ENCODE measurements at regions not wholly inside any gene's neighbourhood (a gene's known extent, or its start where the extent isn't known, plus 50 kb on each side); places are given as distances from the start of the nearest gene placed in this dataset.
"Not testable (repeated sequence)": the region's sequence is repeated elsewhere in the genome, so short reads cannot be mapped to it uniquely, and the experiment has no call there.

DNA sequence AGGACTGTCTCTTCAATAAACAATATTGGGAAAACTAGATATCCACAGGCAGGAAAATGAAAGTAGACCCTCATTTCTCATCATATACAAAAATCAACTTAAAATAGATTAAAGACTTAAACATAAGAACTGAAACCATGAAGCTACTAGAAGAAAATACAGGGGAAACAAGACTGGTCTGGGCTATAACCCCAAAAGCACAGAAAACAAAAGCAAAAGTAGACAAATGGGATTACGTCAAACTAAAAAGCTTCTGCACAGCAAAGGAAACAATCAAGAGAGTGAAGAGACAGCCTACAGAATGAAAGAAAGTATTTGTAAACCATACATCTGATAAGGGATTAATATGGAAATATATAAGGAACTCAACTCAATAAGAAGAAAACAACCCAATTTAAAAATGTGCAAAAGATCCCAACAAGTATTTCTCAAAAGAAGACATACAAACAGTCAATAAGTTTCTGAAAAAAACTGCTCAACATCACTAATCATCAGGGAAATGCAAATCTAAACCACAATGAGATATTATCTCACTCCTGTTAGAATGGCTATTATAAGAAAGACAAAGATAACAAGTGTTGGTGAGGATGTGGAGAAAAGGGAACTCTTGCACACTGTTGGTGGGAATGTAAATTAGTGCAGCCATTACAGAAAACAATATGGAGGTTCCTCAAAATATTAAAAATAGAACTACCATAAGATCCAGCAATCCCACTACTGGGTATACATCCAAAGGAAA lies 325.3 kb upstream of the RASGEF1B start:
- Mint-ChIP-seq H3K4me1 (no peaks in the 10 kb centered on the region), H3K27ac (no peak overlapping the region), H3K4me3 (no peak overlapping the region), H3K27me3 (no peaks in the 10 kb centered on the region), H3K36me3 (ENCODE audit: low read depth) (no peaks in the 10 kb centered on the region), H3K9me3 (peaks cover 4% of the 10 kb centered on the region)
- no peak for ATAC-seq (replicated peaks)

- Mint-ChIP-seq H3K9me3 (peaks cover under 1% of the 10 kb centered on the region), H3K36me3 (ENCODE audit: low read depth) (no peaks in the 10 kb centered on the region), H3K27me3 (no peaks in the 10 kb centered on the region), H3K4me1 (peaks cover 5% of the 10 kb centered on the region), H3K27ac (no peak overlapping the region), H3K4me3 (no peak overlapping the region)
- ATAC-seq (replicated peaks): no peak
These were observed 320.8 kb upstream of the RASGEF1B start for GRCh38 chr4:81792521-81792920.

DNA sequence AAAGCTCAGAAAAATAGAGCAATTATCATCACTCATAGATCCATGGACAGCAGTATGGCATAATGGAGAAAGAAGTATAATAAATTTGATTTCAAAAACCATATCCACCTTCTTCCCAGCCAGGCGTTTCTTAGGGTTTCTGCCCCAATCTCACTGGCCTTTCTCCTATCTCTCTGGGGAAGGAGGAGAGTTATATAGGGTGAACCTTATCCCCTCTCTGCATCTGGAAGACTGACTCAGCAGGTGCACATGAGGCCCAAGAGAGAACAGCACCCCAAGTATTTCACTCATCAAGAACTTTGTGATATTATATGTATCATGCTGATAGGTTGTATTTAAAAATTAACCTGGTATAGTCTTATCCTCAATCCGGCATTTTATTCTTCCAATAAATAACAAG lies 318.8 kb upstream of the RASGEF1B start:
- Mint-ChIP-seq H3K4me1 (peaks cover 5% of the 10 kb centered on the region), H3K27me3 (no peaks in the 10 kb centered on the region), H3K4me3 (no peak overlapping the region), H3K27ac (no peak overlapping the region), H3K36me3 (ENCODE audit: low read depth) (no peaks in the 10 kb centered on the region), H3K9me3 (no peaks in the 10 kb centered on the region)
- ATAC-seq (replicated peaks): no peak

DNA sequence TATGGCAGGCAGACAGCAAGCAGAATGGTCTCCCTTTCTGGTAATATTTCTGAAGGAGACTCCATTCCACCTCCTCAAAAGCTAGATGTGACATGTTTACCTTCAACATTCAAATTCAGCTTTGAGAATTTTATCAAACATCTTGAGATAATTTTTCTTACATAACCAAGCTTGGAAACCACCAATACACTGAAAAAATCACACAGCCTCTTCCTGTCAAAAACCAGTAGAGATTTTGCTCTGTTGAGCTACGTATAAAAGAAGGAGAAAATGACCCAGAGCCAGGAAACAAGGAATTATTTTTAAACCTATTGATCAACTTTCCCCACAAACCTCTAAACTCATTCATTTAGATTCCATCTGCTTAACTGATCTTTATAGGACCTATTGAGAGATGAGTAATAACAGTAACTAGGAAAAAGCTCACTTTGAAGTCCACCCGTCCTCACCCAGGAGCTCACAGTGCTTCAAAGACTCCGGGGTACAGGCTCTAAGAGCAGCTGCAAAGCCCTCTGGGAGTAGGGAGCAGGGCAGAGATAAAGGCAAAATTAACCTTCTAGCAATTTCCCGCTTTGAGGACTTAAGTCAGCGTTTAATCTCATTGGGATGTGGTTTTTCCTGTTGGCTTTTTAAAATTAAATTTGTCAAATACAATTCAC lies 318.2 kb upstream of the RASGEF1B start:
- Mint-ChIP-seq H3K27ac (no peak overlapping the region), H3K4me3 (no peak overlapping the region), H3K36me3 (ENCODE audit: low read depth) (no peaks in the 10 kb centered on the region), H3K9me3 (no peaks in the 10 kb centered on the region), H3K27me3 (no peaks in the 10 kb centered on the region), H3K4me1 (peaks cover 5% of the 10 kb centered on the region)
- no peak for ATAC-seq (replicated peaks)

- H3K36me3 Mint-ChIP-seq (ENCODE audit: low read depth): no peaks in the 10 kb centered on the region
- no peak overlapping the region for H3K27ac Mint-ChIP-seq
- no peaks in the 10 kb centered on the region for H3K27me3 Mint-ChIP-seq
- no peak for ATAC-seq (replicated peaks)
- H3K9me3 Mint-ChIP-seq: no peaks in the 10 kb centered on the region
- no peak overlapping the region for H3K4me3 Mint-ChIP-seq
- peaks cover 5% of the 10 kb centered on the region for H3K4me1 Mint-ChIP-seq
These were observed 317.5 kb upstream of the RASGEF1B start for GRCh38 chr4:81789158-81789557.

GRCh38 chr4:81786766-81787165 lies 315.1 kb upstream of the RASGEF1B start:
- Mint-ChIP-seq H3K4me3 (no peak overlapping the region), H3K27me3 (no peaks in the 10 kb centered on the region), H3K27ac (no peak overlapping the region), H3K4me1 (peaks cover 5% of the 10 kb centered on the region), H3K36me3 (ENCODE audit: low read depth) (no peaks in the 10 kb centered on the region), H3K9me3 (no peaks in the 10 kb centered on the region)
- no peak for ATAC-seq (replicated peaks)

- no peak overlapping the region for H3K27ac Mint-ChIP-seq
- no peaks in the 10 kb centered on the region for H3K36me3 Mint-ChIP-seq (ENCODE audit: low read depth)
These were observed 314.5 kb upstream of the RASGEF1B start for GRCh38 chr4:81786063-81786763.

DNA sequence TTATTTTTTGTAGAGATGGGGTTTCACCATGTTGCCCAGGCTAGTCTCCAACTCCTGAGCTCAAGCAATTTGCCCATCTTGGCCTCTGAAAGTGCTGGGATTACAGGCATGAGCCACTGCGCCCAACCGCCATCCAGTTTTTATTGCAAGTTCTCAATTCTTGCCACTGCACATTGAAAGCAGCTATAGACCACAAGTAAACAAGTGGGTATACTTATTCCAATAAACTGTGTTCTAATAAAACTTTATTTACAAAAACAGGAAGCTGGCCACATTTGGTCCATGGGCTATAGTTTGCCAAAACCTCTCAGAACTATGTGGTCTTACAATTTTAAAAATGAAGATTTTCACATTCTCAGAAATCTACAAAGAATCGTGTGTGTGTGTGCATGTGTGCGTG lies 313.6 kb upstream of the RASGEF1B start:
- Mint-ChIP-seq H3K27me3 (no peaks in the 10 kb centered on the region), H3K27ac (no peak overlapping the region), H3K4me1 (peaks cover 5% of the 10 kb centered on the region), H3K4me3 (no peak overlapping the region), H3K9me3 (no peaks in the 10 kb centered on the region), H3K36me3 (ENCODE audit: low read depth) (no peaks in the 10 kb centered on the region)
- ATAC-seq (replicated peaks): no peak

More at GRCh38 chr4:81786063-81786763, 314.5 kb upstream of the RASGEF1B start:
- no peaks in the 10 kb centered on the region for H3K9me3 Mint-ChIP-seq
- ATAC-seq (replicated peaks): peak; percentile 48
- H3K27me3 Mint-ChIP-seq: no peaks in the 10 kb centered on the region
- no peak overlapping the region for H3K4me3 Mint-ChIP-seq
- peaks cover 5% of the 10 kb centered on the region for H3K4me1 Mint-ChIP-seq

DNA sequence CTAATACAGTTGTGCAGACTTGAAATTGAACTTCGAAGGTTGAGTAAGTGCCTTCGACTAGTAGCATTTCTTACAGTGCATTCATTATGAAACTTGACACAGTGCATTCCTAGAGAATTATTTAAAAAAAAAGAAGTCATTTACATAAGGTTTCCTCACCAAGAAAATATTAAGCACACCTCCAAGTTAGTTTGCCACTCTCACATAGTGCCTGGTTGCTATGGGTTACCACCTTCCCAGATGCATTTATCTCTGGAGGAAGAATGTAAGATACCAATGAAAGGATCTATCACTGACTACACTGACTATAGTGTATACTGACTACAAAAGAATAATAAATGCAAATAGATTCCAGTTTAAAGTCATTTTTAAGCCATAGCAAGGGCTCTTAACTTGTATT lies 311.9 kb upstream of the RASGEF1B start:
- H3K9me3 Mint-ChIP-seq: no peaks in the 10 kb centered on the region
- no peaks in the 10 kb centered on the region for H3K36me3 Mint-ChIP-seq (ENCODE audit: low read depth)
- H3K27ac Mint-ChIP-seq: no peak overlapping the region
- H3K27me3 Mint-ChIP-seq: no peaks in the 10 kb centered on the region
- no peak overlapping the region for H3K4me3 Mint-ChIP-seq
- no peak for ATAC-seq (replicated peaks)
- no peaks in the 10 kb centered on the region for H3K4me1 Mint-ChIP-seq

DNA sequence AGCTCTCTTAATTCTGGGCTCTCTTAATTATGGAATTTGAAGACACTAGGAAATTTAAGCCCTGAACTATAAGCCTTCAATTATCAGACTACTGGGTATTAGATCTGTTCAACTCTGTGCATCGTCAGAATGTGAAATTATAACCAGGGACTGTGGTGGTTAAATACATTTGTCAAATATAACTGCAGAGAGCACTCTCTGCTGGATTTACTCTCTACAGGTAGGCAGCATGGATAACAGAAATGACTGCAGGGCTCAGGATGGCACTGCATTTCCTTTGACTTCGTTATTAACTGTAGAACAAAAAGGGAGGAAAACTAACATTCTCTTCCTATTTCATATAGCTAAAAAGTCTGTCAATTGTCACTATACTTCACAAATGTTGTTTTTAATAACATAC lies 310.1 kb upstream of the RASGEF1B start:
- H3K4me3 Mint-ChIP-seq: no peak overlapping the region
- no peaks in the 10 kb centered on the region for H3K36me3 Mint-ChIP-seq (ENCODE audit: low read depth)
- no peak for ATAC-seq (replicated peaks)
- H3K27ac Mint-ChIP-seq: no peak overlapping the region
- H3K27me3 Mint-ChIP-seq: peaks cover 3% of the 10 kb centered on the region
- no peaks in the 10 kb centered on the region for H3K9me3 Mint-ChIP-seq
- no peaks in the 10 kb centered on the region for H3K4me1 Mint-ChIP-seq

GRCh38 chr4:81777718-81778117 lies 306.0 kb upstream of the RASGEF1B start:
- not testable (repeated sequence) for H3K4me1 Mint-ChIP-seq; H3K27me3 Mint-ChIP-seq; H3K9me3 Mint-ChIP-seq; H3K27ac Mint-ChIP-seq; H3K36me3 Mint-ChIP-seq (ENCODE audit: low read depth); H3K4me3 Mint-ChIP-seq; ATAC-seq (replicated peaks)

GRCh38 chr4:81776794-81777193 lies 305.1 kb upstream of the RASGEF1B start:
- H3K27me3 Mint-ChIP-seq: peaks cover 6% of the 10 kb centered on the region
- no peaks in the 10 kb centered on the region for H3K4me1 Mint-ChIP-seq
- H3K4me3 Mint-ChIP-seq: no peak overlapping the region
- no peaks in the 10 kb centered on the region for H3K9me3 Mint-ChIP-seq
- no peaks in the 10 kb centered on the region for H3K36me3 Mint-ChIP-seq (ENCODE audit: low read depth)
- no peak for ATAC-seq (replicated peaks)
- no peak overlapping the region for H3K27ac Mint-ChIP-seq

DNA sequence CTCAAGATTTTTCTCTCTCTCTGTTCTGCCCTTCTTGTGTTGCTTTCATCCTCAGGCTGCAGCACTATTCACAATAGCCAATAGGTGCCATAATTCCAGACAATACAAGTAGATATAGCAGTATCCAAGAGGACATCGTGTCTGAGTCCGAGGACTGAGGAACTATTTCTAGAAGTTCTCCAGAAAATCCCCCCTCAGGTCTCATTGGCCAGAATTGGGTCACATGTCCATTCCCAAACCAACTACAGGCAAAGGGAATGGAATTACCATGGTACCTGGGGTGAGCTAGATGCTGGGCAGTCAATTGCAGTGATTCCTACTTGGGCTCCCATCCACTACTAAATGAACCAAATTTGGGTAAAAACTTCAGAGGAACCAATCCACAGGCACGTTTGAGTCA lies 301.9 kb upstream of the RASGEF1B start:
- ATAC-seq (replicated peaks): no peak
- no peak overlapping the region for H3K4me3 Mint-ChIP-seq
- no peaks in the 10 kb centered on the region for H3K4me1 Mint-ChIP-seq
- H3K9me3 Mint-ChIP-seq: no peaks in the 10 kb centered on the region
- no peak overlapping the region for H3K27ac Mint-ChIP-seq
- H3K36me3 Mint-ChIP-seq (ENCODE audit: low read depth): no peaks in the 10 kb centered on the region
- peaks cover 9% of the 10 kb centered on the region for H3K27me3 Mint-ChIP-seq

DNA sequence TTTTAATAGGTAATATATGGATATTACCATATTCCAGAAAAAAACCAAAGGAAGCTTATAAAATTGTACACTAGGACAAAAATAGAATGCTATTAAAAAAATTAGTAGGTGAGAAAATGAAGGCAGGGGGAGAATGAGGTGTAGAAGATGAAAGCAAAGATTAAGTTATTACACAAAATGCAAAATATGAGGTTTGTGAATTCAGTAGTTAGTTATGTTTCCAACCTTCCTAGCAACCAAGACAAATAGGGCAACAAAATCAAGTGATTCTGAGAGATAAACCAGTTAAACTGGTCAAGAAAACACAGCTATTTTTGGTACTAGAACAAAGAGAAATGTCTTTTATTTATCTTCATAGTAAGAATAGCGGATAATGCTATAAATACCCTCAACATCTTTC lies 300.0 kb upstream of the RASGEF1B start:
- Mint-ChIP-seq H3K27ac (no peak overlapping the region), H3K4me1 (no peaks in the 10 kb centered on the region), H3K9me3 (no peaks in the 10 kb centered on the region), H3K4me3 (no peak overlapping the region), H3K36me3 (ENCODE audit: low read depth) (no peaks in the 10 kb centered on the region), H3K27me3 (peaks cover 6% of the 10 kb centered on the region)
- ATAC-seq (replicated peaks): no peak

DNA sequence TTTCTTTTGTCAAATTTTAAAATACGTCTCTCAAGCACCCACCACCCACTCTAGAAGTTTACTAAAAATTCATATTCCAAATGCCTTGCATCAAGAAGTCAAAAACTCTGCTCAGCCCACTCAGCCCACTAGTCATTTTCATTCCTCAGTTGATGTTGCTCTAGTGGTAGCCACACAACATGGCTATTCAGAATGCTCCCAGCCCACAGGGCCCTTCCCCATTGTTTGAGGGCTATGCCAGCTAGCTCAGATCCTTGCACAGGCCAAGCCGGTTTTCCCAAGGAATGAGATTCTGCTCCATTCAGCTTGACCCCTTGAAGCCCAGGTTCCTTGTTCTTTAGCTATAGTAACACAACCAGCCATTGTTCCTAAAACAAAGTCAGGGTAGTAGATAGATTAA lies 297.5 kb upstream of the RASGEF1B start:
- no peaks in the 10 kb centered on the region for H3K4me1 Mint-ChIP-seq
- peaks cover 3% of the 10 kb centered on the region for H3K27me3 Mint-ChIP-seq
- no peaks in the 10 kb centered on the region for H3K36me3 Mint-ChIP-seq (ENCODE audit: low read depth)
- no peak overlapping the region for H3K4me3 Mint-ChIP-seq
- no peaks in the 10 kb centered on the region for H3K9me3 Mint-ChIP-seq
- no peak overlapping the region for H3K27ac Mint-ChIP-seq
- no peak for ATAC-seq (replicated peaks)

All from activated T-helper 17 cell treated with anti-CD3 and anti-CD28 coated beads, Interleukin-2, amount 50 U/mL, for 72 hours (primary cell).